GM19397 (cell line): ENCODE measurements at regions not wholly inside any gene's neighbourhood (a gene's known extent, or its start where the extent isn't known, plus 50 kb on each side); places are given as distances from the start of the nearest gene placed in this dataset.

Experiments used
- ATAC-seq: cut with Tn5 transposase; IDR thresholded peaks from one replicate; pipeline ENCODE4 v1.9.1; 2021; ENCODE audit warnings: mild to moderate bottlenecking, moderate library complexity; ENCODE audit not compliant: unreplicated experiment

DNA sequence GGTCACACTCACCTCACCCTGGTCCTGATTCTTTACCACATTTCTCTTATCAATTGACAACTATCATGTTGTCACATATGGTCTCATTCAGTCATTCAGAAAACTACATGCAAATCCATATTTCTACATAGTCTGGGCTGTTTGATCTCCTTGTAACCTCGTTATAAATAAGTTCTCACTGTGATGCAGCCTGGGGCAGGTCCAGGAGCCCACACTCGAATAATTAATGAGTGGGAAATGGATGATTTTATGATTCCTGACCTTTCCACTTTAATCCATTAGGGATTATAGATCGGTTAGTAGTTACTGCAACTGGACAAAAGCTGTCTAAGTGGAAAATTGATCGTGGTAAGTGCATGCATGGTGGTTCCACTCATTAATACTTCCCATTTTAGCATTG, 636.3 kb upstream of the TENM4 start:
- no peak for ATAC-seq

GRCh38 chr11:80074837-80075236, 634.0 kb upstream of the TENM4 start:
- no peak for ATAC-seq

DNA sequence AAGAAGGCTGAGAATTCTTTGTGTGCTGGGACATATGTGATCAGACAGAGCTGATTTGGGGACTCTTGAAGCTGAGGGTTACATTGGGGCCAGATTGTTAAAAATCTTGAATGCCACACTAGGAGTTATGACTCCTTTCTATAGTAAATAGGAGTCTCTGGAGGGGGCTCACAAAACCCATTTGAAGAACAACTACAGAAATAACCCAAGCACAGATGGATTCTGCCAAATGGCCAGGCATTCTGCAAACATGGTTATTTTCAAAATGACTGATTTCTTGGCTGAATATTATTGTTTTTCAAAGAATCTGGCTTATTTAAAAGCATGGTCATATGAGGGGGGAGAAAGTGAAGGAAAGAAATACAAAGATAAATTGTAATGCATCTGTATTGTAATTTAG, 625.5 kb upstream of the TENM4 start:
- no peak for ATAC-seq

GRCh38 chr11:80065086-80065485, 624.3 kb upstream of the TENM4 start:
- ATAC-seq = no peak

DNA sequence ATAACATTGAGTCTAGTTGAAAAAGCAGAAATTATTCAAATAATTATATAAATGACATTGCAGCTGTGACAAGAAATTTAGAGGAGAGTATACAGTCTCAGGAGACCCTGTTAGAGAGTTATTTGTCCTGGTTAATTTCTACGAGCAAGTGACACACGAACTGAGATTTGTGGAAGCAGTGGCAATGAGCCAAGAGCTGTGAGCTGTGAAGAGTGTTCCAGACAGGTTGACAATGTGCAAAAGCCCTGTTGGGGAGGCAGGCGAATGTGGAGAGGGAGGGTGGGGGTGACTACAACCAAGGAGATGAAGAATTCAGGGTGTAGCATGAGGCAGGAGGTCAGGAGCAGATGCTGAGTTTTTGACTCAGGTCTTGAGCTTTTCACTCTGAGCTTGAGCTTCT, 620.2 kb upstream of the TENM4 start:
- ATAC-seq = no peak

DNA sequence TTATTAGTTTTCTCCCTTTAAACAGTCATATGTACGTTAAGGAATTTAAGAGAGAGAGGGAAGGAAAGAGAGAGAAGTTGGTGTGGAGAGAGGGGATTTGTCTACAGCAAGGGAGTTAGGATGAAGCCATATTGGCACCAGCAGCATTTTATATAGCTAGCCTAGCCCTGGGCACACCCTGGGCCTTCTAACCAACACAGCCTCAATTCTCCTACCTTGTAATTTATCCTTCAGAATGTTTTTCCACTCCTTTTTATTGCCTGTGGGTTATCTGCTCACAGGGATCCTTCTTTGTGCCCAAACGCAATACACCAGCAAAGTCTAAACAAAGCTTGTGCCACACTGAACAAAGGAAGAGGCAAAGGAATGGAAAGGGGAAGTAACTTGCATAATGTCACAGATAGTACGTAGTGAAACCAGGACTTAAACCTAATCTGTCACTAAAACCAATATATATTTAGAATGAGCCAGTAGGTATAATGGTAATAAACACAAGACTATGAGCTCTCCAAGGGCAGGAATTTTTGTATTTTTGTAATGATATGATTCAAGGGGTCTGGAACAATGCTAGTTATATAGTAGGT, 613.8 kb upstream of the TENM4 start:
- no peak for ATAC-seq

GRCh38 chr11:80048513-80048912, 607.7 kb upstream of the TENM4 start:
- no peak for ATAC-seq

- ATAC-seq = no peak
Observed at GRCh38 chr11:80041136-80042000, 600.5 kb upstream of the TENM4 start.

DNA sequence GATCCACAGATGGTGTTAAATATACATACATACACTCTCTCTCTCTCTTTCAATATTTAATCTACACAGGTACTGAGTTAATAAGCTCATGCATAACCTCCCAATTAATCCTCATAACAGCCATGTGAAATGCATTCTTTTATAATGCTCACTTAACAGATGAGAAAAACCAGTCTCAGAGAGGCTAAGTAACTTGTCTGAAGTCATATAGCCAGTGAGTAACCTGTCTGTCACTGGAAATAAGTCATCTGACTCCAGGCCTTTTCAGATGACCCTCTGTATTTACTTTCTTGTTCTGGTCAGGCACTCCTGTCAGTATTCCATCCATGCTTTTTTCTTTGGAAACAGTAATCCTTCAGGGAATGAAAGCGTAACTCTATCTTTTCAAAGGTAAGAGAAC, 594.0 kb upstream of the TENM4 start:
- no peak for ATAC-seq

- ATAC-seq = no peak
Observed at GRCh38 chr11:80031014-80031600, 590.3 kb upstream of the TENM4 start.

DNA sequence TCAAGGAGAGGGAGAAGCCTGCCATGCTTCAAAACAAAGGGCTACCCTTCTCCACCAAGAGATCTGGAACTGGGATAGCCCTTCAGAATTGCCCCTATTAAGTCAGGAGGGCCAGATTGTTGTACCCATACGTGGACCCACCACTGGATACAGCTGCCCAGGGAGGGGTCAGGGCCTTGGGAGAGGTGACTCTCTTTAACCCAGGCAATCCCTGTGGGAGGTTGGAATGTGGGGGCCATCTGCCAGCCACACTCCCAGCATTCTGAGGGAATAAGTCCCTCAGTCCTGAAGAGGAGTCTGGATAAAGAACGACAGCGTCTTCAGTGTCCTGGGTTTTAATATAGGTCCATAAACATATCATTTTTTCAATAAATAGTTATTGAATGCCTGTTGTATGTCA, 588.2 kb upstream of the TENM4 start:
- ATAC-seq = no peak

GRCh38 chr11:80024119-80024518, 583.3 kb upstream of the TENM4 start:
- no peak for ATAC-seq

DNA sequence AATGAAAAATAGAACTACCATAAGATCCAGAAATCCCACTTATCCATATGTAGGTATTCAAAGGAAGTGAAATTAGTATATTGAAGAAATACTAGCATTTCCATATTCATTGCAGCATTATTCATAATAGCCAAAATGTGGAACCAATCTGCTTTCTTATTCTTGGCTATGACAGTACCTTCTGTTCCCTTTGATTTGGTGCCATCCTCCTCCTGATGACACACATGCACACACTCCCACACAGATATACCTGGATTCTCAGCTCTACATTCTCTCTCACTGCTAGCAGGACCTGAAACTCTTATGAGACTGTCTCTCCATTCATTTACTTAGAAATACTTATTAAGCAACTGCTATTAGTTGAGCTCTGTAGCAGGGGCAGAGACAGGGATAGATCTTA, 582.6 kb upstream of the TENM4 start:
- ATAC-seq = no peak

- no peak for ATAC-seq
Observed at GRCh38 chr11:80010536-80010935, 569.7 kb upstream of the TENM4 start.

- ATAC-seq = no peak
Observed at GRCh38 chr11:80009081-80009480, 568.3 kb upstream of the TENM4 start.

DNA sequence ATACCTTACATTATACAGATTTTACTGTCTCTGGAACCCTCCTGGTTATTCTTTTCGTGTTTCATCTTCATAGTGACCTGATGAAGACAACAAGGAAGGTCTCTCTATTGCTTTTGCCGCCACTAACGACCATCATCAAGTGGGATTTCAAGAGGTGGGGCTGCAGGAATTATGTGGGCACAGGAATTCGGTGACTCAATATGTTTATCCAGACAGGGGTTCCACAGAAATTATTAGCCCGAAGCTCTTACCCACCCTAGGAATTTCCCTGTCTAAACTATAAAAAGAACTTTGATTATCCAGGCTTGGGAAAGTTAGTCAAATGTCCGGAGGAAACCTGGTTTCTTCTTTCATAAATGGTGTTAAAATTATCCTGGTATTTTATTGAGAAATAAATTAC, 566.8 kb upstream of the TENM4 start:
- no peak for ATAC-seq

DNA sequence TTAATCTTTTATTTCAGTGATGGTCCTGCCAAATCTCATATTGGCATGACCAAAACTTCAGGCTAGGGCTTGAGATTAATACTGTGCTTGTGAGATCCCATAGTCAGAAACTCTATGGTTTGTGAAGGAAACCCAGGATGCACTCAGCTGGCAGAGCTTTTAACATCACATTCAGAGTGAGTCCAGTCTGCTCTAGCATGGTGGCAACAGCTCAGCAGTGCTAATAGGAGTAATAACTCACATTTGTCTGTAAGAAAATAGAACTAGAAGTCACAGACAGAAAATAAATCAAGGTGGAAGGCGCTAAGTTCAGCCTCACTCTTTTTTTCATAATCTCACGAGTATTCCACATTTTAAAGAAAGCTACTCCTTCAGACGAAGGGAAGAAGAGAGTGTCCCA, 549.3 kb upstream of the TENM4 start:
- no peak for ATAC-seq

- no peak for ATAC-seq
Observed at GRCh38 chr11:79982185-79982584, 541.4 kb upstream of the TENM4 start.

GRCh38 chr11:79980916-79981315, 540.1 kb upstream of the TENM4 start:
- no peak for ATAC-seq

DNA sequence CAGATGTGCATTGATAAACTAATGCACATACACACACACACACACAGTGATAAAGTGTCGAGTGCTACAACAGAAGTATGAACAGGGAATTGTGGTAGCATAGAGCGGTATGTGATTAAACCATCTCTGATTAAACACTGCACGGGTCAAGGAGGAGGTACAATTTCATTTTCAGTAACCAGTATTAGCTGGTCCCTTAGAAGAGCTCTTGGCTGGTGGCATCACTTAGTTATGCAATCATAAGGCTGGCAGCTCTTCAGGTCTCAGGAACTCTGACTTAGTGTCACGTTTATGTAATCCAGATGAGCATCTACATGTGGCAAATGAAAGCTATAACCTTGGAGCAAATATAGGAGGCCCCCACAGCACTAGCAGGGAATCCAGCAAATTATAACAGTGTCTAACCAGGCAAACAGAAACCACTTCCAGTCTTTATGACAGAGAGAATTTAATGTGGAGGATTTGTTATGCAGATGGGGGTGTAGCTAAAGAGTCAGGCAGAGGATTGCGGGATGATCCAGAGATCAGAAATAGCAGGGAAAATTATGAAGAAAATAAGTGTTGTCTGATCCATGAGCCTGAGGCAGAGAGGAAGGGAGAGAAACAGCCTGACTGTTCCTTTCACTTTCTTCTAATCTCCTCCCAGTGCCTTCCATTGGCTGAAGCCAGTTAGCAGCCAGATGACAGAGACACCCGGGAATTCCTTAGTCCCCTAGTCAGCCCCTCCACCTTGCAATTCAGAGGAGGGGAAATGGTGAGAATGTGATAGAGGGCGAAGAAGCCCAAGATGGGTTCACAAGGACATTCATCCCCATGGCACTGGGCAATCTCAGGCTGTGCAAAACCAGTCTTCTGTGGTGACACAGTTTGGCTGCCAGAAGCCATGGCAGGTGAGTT, 533.1 kb upstream of the TENM4 start:
- ATAC-seq = no peak

- ATAC-seq = no peak
Observed at GRCh38 chr11:79971255-79971654, 530.4 kb upstream of the TENM4 start.
